HepG2 (cell line): ENCODE measurements at regions not wholly inside any gene's neighbourhood (a gene's known extent, or its start where the extent isn't known, plus 50 kb on each side); places are given as distances from the start of the nearest gene placed in this dataset.

Source experiments
- ATAC-seq: fragments of 200-7000 bp; cut with Tn5 transposase; 3 replicates; pipeline ENCODE4 v1.9.1; 2020; ENCODE audit warnings: mild to moderate bottlenecking, moderate library complexity
- BruUV-seq: library from RNA; stranded (reverse); fragments of 400-500 nt; replicated peaks from 2 replicates; lab custom pipeline; 2021; lab: Mats Ljungman, UMichigan
- CTCF ChIA-PET: fragments of 300-600 bp; formaldehyde crosslinking; extraction: SDS; loops from one replicate; lab custom pipeline; 2021; ENCODE audit warnings: low total read pairs, inconsistent platforms, low intra/inter-chr PET ratio; lab: Yijun Ruan, JAX
- POLR2A ChIA-PET: fragments of 350-600 bp; sonication (Branson Sonifier 250); formaldehyde crosslinking; loops from one replicate; lab custom pipeline; 2020; ENCODE audit warnings: antibody characterized with exemption, inconsistent platforms; lab: Yijun Ruan, JAX
- DNase-seq: peaks from one replicate; pipeline ENCODE4 v3.0.0-alpha.2; 2015; ENCODE audit warnings: low spot score
- FAIRE-seq: peaks from 3 replicates; lab custom pipeline; 2011; peaks lifted over from hg19 to GRCh38; lab: Jason Lieb, UNC
- H2AFZ ChIP-seq: one replicate; pipeline ENCODE4 v1.6.1; 2011; ENCODE audit warnings: low read length, inconsistent platforms
- H3K27ac ChIP-seq: fragments of 300-600 bp; 3 replicates; pipeline ENCODE4 v1.8.0; 2011; ENCODE audit warnings: mixed run types, mild to moderate bottlenecking, mixed read lengths, low read length, inconsistent platforms; ENCODE audit not compliant: insufficient read depth; ENCODE audit errors: extremely low read length
- H3K27me3 ChIP-seq, 2 experiments: fragments of 200-600 bp in 1 of 2; 2 replicates in 1 of 2; 3 replicates in 1 of 2; pipeline versions ENCODE4 v1.6.0 to v1.8.0; 2011; ENCODE audit warnings: low read length in 2 of 2, mild to moderate bottlenecking in 2 of 2, moderate library complexity in 2 of 2, inconsistent platforms in 1 of 2; ENCODE audit not compliant: insufficient read depth in 2 of 2, control insufficient read depth in 1 of 2
- H3K36me3 ChIP-seq, 2 experiments: fragments of 200-600 bp in 1 of 2; replicated peaks in 1 of 2; 2 replicates in 1 of 2; 3 replicates in 1 of 2; pipeline versions ENCODE4 v1.5.1 to v1.8.0; 2011; ENCODE audit warnings: low read length in 2 of 2, inconsistent platforms in 1 of 2; ENCODE audit not compliant: insufficient read depth in 2 of 2, control insufficient read depth in 1 of 2
- H3K4me1 ChIP-seq: 2 replicates; pipeline ENCODE4 v1.5.1; 2012; ENCODE audit warnings: low read length, inconsistent platforms; ENCODE audit not compliant: insufficient read depth
- H3K4me2 ChIP-seq: 2 replicates; pipeline ENCODE4 v1.6.0; 2011; ENCODE audit warnings: low read depth, low read length, inconsistent platforms
- H3K4me3 ChIP-seq, 3 experiments: fragments of 200-600 bp in 1 of 3; sonication (generic), shearing (Covaris generic) in 1 of 3; replicated peaks in 1 of 3; 2 replicates each; pipeline ENCODE4 v1.5.1; 2011 to 2016; ENCODE audit warnings: low read length in 3 of 3, inconsistent platforms in 2 of 3, low read depth in 2 of 3, mild to moderate bottlenecking in 2 of 3, control low read depth in 1 of 3, mixed read lengths in 1 of 3; ENCODE audit not compliant: insufficient read depth in 1 of 3
- H3K79me2 ChIP-seq: one replicate; pipeline ENCODE4 v1.6.1; 2011; ENCODE audit warnings: low read length, inconsistent platforms; ENCODE audit not compliant: insufficient read depth
- H3K9ac ChIP-seq: 2 replicates; pipeline ENCODE4 v1.6.0; 2011; ENCODE audit warnings: mild to moderate bottlenecking, low read depth, low read length, inconsistent platforms; ENCODE audit not compliant: insufficient read depth
- H3K9me3 ChIP-seq: 2 replicates; pipeline ENCODE4 v1.5.1; 2012; ENCODE audit warnings: mild to moderate bottlenecking, low read length
- H4K20me1 ChIP-seq: 2 replicates; pipeline ENCODE4 v1.6.0; 2011; ENCODE audit warnings: inconsistent platforms, mild to moderate bottlenecking, low read length, moderate library complexity; ENCODE audit not compliant: insufficient read depth
- BCL6 ChIP-seq: IDR thresholded peaks from 2 replicates; pipeline ENCODE4 v1.6.1; 2016; ENCODE audit warnings: missing genetic modification reagents, missing compliant biosample characterization
- KAT2B ChIP-seq: fragments of 150-350 bp; IDR thresholded peaks from 2 replicates; pipeline ENCODE4 v1.6.1; 2014; ENCODE audit warnings: low read depth, low read length, borderline replicate concordance
- NCOA1 ChIP-seq: sonication (generic); formaldehyde crosslinking; IDR thresholded peaks from 2 replicates; pipeline ENCODE4 v1.9.0; 2021; ENCODE audit warnings: missing genetic modification reagents
- REXO4 ChIP-seq: sonication (generic); formaldehyde crosslinking; IDR thresholded peaks from 2 replicates; pipeline ENCODE4 v1.8.0; 2022; ENCODE audit warnings: missing genetic modification reagents, mild to moderate bottlenecking, borderline replicate concordance
- RFX1 ChIP-seq: fragments of 450-650 bp; IDR thresholded peaks from 2 replicates; pipeline ENCODE4 v1.6.1; 2017
- STAT5B ChIP-seq: sonication (generic); formaldehyde crosslinking; IDR thresholded peaks from 2 replicates; pipeline ENCODE4 v1.4.0; 2020; ENCODE audit warnings: missing genetic modification reagents
- ZBTB21 ChIP-seq: sonication (generic); formaldehyde crosslinking; IDR thresholded peaks from 2 replicates; pipeline ENCODE4 v1.4.0; 2020; ENCODE audit warnings: missing genetic modification reagents
- ZFYVE20 ChIP-seq: sonication (generic); formaldehyde crosslinking; IDR thresholded peaks from 2 replicates; pipeline ENCODE4 v1.8.0; 2023; ENCODE audit warnings: low read depth, mild to moderate bottlenecking, moderate library complexity, missing genetic modification reagents, borderline replicate concordance
- ZNF468 ChIP-seq: sonication (generic); formaldehyde crosslinking; IDR thresholded peaks from 2 replicates; pipeline ENCODE4 v1.8.0; 2022; ENCODE audit warnings: mild to moderate bottlenecking, moderate library complexity, missing genetic modification reagents
- ZNF567 ChIP-seq: sonication (generic); formaldehyde crosslinking; IDR thresholded peaks from 2 replicates; pipeline ENCODE4 v1.8.1; 2023; ENCODE audit warnings: mild to moderate bottlenecking, missing genetic modification reagents, borderline replicate concordance
- ZNF644 ChIP-seq: IDR thresholded peaks from 2 replicates; pipeline ENCODE4 v1.6.1; 2016; ENCODE audit warnings: low read depth
- ZNF75D ChIP-seq: sonication (generic); formaldehyde crosslinking; IDR thresholded peaks from 2 replicates; pipeline ENCODE4 v1.8.1; 2023; ENCODE audit warnings: missing genetic modification reagents, mild to moderate bottlenecking, borderline replicate concordance
- ZNF788 ChIP-seq: sonication (generic); formaldehyde crosslinking; IDR thresholded peaks from 2 replicates; pipeline ENCODE4 v1.5.0; 2020; ENCODE audit warnings: mild to moderate bottlenecking, missing genetic modification reagents, borderline replicate concordance
- ZNF792 ChIP-seq: IDR thresholded peaks from 2 replicates; pipeline ENCODE4 v1.6.1; 2016
- WGBS: methylation state at CpG from one replicate; pipeline ENCODE4 v1.1.6; 2017; ENCODE audit warnings: low lambda C conversion rate; 5-methylcytosine and 5-hydroxymethylcytosine counted together
- in situ Hi-C: cut with HindIII; loops from 2 replicates; pipeline ENCODE4 v1.10.0; 2017; ENCODE audit warnings: low pct_unique_long_range_greater_than_20kb; ENCODE audit not compliant: extremely low pct_ligation_motif_present
- intact Hi-C: fragments of 100-400 bp; cut with micrococcal nuclease; formaldehyde crosslinking; loops from one replicate; pipeline ENCODE4 v1.10.0; 2022; ENCODE audit not compliant: unreplicated experiment
- TF ChIP-seq, protein P1 (sequence below): sonication (generic); formaldehyde crosslinking; IDR thresholded peaks from 2 replicates; pipeline ENCODE4 v1.5.1; 2020; ENCODE audit warnings: missing genetic modification reagents, mild to moderate bottlenecking, borderline replicate concordance
- TF ChIP-seq, protein P2 (sequence below): sonication (generic); formaldehyde crosslinking; IDR thresholded peaks from 2 replicates; pipeline ENCODE4 v1.8.1; 2023; ENCODE audit warnings: missing genetic modification reagents, inconsistent platforms, borderline replicate concordance
- TF ChIP-seq, protein P3 (sequence below): sonication (generic); formaldehyde crosslinking; IDR thresholded peaks from 2 replicates; pipeline ENCODE4 v1.9.0; 2021; ENCODE audit warnings: mild to moderate bottlenecking, missing genetic modification reagents

DNA sequence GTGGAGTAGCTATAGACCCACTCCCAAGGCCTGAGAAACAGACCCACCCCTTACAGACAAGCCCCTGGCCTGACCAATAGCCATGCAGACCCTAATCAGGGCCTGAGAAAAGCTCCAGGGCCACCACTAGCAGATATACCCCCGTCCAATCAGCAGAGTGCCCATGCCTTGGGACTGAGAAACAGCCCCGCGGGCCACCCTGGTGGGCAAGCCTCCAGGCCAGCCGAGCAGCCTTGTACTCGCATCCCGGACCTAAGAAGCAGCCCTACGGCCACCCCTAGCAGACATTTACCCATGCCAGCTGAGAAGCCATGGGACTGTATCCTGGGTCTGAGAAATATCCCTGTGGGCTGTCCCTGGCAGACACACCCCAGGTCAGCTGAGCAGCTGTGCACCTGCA lies 436.5 kb downstream of the SMARCA1 start:
- no peak for DNase-seq
- H4K20me1 ChIP-seq: no peaks in the 10 kb centered on the region
- no peak for FAIRE-seq
- no peak overlapping the region for H3K4me3 ChIP-seq
- H3K9ac ChIP-seq: no peak overlapping the region
- peaks cover 37% of the 10 kb centered on the region for H3K4me1 ChIP-seq
- BruUV-seq: no TSS peak
- POLR2A ChIA-PET: no interaction called here
- no peak overlapping the region for H3K4me2 ChIP-seq
- H3K9me3 ChIP-seq: peaks cover 7% of the 10 kb centered on the region
- H3K27me3 ChIP-seq: no peaks in the 10 kb centered on the region
- WGBS: no CpG with 5 or more reads among the region's 7 CpGs
- CTCF ChIA-PET: no interaction called here
- H3K27ac ChIP-seq: no peak overlapping the region
- H2AFZ ChIP-seq: no peak overlapping the region
- no peaks in the 10 kb centered on the region for H3K36me3 ChIP-seq
- no peak for ATAC-seq
- H3K79me2 ChIP-seq: no peaks in the 10 kb centered on the region
- no peak for TF ChIP-seq ZNF792 (CRISPR knock-in tag)
- TF ChIP-seq, protein P1, sequence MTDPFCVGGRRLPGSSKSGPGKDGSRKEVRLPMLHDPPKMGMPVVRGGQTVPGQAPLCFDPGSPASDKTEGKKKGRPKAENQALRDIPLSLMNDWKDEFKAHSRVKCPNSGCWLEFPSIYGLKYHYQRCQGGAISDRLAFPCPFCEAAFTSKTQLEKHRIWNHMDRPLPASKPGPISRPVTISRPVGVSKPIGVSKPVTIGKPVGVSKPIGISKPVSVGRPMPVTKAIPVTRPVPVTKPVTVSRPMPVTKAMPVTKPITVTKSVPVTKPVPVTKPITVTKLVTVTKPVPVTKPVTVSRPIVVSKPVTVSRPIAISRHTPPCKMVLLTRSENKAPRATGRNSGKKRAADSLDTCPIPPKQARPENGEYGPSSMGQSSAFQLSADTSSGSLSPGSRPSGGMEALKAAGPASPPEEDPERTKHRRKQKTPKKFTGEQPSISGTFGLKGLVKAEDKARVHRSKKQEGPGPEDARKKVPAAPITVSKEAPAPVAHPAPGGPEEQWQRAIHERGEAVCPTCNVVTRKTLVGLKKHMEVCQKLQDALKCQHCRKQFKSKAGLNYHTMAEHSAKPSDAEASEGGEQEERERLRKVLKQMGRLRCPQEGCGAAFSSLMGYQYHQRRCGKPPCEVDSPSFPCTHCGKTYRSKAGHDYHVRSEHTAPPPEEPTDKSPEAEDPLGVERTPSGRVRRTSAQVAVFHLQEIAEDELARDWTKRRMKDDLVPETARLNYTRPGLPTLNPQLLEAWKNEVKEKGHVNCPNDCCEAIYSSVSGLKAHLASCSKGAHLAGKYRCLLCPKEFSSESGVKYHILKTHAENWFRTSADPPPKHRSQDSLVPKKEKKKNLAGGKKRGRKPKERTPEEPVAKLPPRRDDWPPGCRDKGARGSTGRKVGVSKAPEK: no peak
- no peak for TF ChIP-seq NCOA1 (CRISPR knock-in tag)
- TF ChIP-seq, protein P2, sequence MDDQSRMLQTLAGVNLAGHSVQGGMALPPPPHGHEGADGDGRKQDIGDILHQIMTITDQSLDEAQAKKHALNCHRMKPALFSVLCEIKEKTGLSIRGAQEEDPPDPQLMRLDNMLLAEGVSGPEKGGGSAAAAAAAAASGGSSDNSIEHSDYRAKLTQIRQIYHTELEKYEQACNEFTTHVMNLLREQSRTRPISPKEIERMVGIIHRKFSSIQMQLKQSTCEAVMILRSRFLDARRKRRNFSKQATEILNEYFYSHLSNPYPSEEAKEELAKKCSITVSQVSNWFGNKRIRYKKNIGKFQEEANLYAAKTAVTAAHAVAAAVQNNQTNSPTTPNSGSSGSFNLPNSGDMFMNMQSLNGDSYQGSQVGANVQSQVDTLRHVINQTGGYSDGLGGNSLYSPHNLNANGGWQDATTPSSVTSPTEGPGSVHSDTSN (CRISPR knock-in tag): no peak
- TF ChIP-seq, protein P3, sequence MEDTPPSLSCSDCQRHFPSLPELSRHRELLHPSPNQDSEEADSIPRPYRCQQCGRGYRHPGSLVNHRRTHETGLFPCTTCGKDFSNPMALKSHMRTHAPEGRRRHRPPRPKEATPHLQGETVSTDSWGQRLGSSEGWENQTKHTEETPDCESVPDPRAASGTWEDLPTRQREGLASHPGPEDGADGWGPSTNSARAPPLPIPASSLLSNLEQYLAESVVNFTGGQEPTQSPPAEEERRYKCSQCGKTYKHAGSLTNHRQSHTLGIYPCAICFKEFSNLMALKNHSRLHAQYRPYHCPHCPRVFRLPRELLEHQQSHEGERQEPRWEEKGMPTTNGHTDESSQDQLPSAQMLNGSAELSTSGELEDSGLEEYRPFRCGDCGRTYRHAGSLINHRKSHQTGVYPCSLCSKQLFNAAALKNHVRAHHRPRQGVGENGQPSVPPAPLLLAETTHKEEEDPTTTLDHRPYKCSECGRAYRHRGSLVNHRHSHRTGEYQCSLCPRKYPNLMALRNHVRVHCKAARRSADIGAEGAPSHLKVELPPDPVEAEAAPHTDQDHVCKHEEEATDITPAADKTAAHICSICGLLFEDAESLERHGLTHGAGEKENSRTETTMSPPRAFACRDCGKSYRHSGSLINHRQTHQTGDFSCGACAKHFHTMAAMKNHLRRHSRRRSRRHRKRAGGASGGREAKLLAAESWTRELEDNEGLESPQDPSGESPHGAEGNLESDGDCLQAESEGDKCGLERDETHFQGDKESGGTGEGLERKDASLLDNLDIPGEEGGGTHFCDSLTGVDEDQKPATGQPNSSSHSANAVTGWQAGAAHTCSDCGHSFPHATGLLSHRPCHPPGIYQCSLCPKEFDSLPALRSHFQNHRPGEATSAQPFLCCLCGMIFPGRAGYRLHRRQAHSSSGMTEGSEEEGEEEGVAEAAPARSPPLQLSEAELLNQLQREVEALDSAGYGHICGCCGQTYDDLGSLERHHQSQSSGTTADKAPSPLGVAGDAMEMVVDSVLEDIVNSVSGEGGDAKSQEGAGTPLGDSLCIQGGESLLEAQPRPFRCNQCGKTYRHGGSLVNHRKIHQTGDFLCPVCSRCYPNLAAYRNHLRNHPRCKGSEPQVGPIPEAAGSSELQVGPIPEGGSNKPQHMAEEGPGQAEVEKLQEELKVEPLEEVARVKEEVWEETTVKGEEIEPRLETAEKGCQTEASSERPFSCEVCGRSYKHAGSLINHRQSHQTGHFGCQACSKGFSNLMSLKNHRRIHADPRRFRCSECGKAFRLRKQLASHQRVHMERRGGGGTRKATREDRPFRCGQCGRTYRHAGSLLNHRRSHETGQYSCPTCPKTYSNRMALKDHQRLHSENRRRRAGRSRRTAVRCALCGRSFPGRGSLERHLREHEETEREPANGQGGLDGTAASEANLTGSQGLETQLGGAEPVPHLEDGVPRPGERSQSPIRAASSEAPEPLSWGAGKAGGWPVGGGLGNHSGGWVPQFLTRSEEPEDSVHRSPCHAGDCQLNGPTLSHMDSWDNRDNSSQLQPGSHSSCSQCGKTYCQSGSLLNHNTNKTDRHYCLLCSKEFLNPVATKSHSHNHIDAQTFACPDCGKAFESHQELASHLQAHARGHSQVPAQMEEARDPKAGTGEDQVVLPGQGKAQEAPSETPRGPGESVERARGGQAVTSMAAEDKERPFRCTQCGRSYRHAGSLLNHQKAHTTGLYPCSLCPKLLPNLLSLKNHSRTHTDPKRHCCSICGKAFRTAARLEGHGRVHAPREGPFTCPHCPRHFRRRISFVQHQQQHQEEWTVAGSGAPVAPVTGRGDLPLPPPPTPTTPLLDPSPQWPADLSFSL (CRISPR knock-in tag): no peak
- no peak for TF ChIP-seq RFX1
- no peak for TF ChIP-seq ZNF788 (CRISPR knock-in tag)
- TF ChIP-seq ZNF468 (CRISPR knock-in tag): no peak
- no peak for TF ChIP-seq ZFYVE20 (CRISPR knock-in tag)
- no peak for TF ChIP-seq ZNF567 (CRISPR knock-in tag)
- no peak for TF ChIP-seq ZNF75D (CRISPR knock-in tag)
- no peak for TF ChIP-seq KAT2B
- no peak for TF ChIP-seq ZNF644
- no peak for TF ChIP-seq BCL6 (CRISPR knock-in tag)
- no peak for TF ChIP-seq REXO4 (CRISPR knock-in tag)
- no peak for TF ChIP-seq STAT5B (CRISPR knock-in tag)
- TF ChIP-seq ZBTB21 (CRISPR knock-in tag): no peak
- in situ Hi-C loops (no loop called here), intact Hi-C loops (no loop called here)
